ENCODE measurements at regions not wholly inside any gene's neighbourhood (a gene's known extent, or its start where the extent isn't known, plus 50 kb on each side); places are given as distances from the start of the nearest gene placed in this dataset.

DNA sequence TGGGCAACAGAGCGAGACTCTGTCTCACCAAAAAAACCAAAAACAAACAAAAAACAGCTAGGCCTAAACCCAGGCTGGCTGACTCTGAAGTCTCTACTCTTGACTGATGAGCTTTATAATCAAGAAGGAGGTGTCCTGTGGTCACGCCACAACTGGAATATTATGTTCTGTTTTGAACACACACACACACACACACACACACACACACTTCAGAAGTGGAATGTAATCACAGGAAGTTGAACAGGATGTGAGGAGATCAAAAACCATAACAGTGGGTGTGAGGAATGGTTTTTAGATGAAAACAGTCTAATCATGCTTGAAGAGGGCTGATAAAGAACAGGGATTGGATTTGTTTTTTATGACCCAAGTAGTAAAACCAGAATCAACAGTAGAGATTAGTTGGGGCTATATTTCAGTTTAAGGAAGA lies 51.1 kb upstream of the IL6 start:
- no peak for TF ChIP-seq POLR2A (IDR thresholded peaks at IDR 0.05; ENCODE audit: low read depth, low read length)
- no peak for TF ChIP-seq POLR2AphosphoS5 (IDR thresholded peaks at IDR 0.05; ENCODE audit: low read depth, low read length)
- TF ChIP-seq TAF1 (IDR thresholded peaks at IDR 0.05; ENCODE audit: borderline replicate concordance, low read depth, low read length) = no peak
